ENCODE measurements at regions not wholly inside any gene's neighbourhood (a gene's known extent, or its start where the extent isn't known, plus 50 kb on each side); places are given as distances from the start of the nearest gene placed in this dataset.

- no peak overlapping the region for H3K4me3 ChIP-seq (ENCODE audit: low read length)
- Mint-ChIP-seq H3K4me1 (ENCODE audit: low read depth) (no peaks in the 10 kb centered on the region), H3K4me3 (no peak overlapping the region), H3K27me3 (peaks cover 43% of the 10 kb centered on the region), H3K9me3 (peaks cover 8% of the 10 kb centered on the region), H3K36me3 (ENCODE audit: low read depth) (no peaks in the 10 kb centered on the region), H3K27ac (no peak overlapping the region)
- no peak for TF ChIP-seq CTCF (IDR thresholded peaks at IDR 0.05)
- peaks cover 0 to 16% of the 10 kb centered on the region in 2 experiments for H3K9me3 ChIP-seq (ENCODE audit: control insufficient read depth in 1 of 2, insufficient read depth in 1 of 2, low read length in 2 of 2)
- no peaks in the 10 kb centered on the region for H3K4me1 ChIP-seq (ENCODE audit: insufficient read depth, low read length)
- no peaks in the 10 kb centered on the region for H3K36me3 ChIP-seq (ENCODE audit: insufficient read depth, low read length)
- DNase-seq (no peak), ATAC-seq (ENCODE audit: poor library complexity) (no peak)
- H3K27ac ChIP-seq (ENCODE audit: low read depth in 1 of 2, low read length in 2 of 2), result no peak overlapping the region
- intact Hi-C loops (cut with DNase I, micrococcal nuclease), result no loop called here
- CTCF ChIA-PET, result no interaction called here
- POLR2A ChIA-PET, result no interaction called here
- no peaks in the 10 kb centered on the region for H3K27me3 ChIP-seq (ENCODE audit: control insufficient read depth in 1 of 2, insufficient read depth in 2 of 2, low read length in 2 of 2)
Observed at GRCh38 chr20:39195582-39196021, 233.5 kb downstream of the DHX35 start.

- CTCF ChIA-PET, result no interaction called here
Observed at GRCh38 chr20:39190666-39191570, 228.8 kb downstream of the DHX35 start.

GRCh38 chr20:39188266-39188765 lies 226.2 kb downstream of the DHX35 start:
- ChIA-PET CTCF (no interaction called here), POLR2A (no interaction called here)
- no peaks in the 10 kb centered on the region for H3K36me3 ChIP-seq (ENCODE audit: insufficient read depth, low read length)
- H3K9me3 ChIP-seq (ENCODE audit: control insufficient read depth in 1 of 2, insufficient read depth in 1 of 2, low read length in 2 of 2), result peaks cover 0 to 7% of the 10 kb centered on the region in 2 experiments
- H3K9me3 Mint-ChIP-seq, result peaks cover 3% of the 10 kb centered on the region
- H3K27me3 Mint-ChIP-seq, result peaks cover 38% of the 10 kb centered on the region
- no peaks in the 10 kb centered on the region for H3K4me1 ChIP-seq (ENCODE audit: insufficient read depth, low read length)
- TF ChIP-seq CTCF (IDR thresholded peaks at IDR 0.05), result no peak
- no peak overlapping the region for H3K27ac Mint-ChIP-seq
- no peaks in the 10 kb centered on the region for H3K27me3 ChIP-seq (ENCODE audit: control insufficient read depth in 1 of 2, insufficient read depth in 2 of 2, low read length in 2 of 2)
- no peaks in the 10 kb centered on the region for H3K4me1 Mint-ChIP-seq (ENCODE audit: low read depth)
- no peak overlapping the region for H3K4me3 Mint-ChIP-seq
- DNase-seq, result no peak
- H3K4me3 ChIP-seq (ENCODE audit: low read length), result no peak overlapping the region
- no peak for ATAC-seq (ENCODE audit: poor library complexity)
- H3K27ac ChIP-seq (ENCODE audit: low read depth in 1 of 2, low read length in 2 of 2), result no peak overlapping the region
- intact Hi-C loops (cut with DNase I, micrococcal nuclease), result no loop called here
- no peaks in the 10 kb centered on the region for H3K36me3 Mint-ChIP-seq (ENCODE audit: low read depth)

More at GRCh38 chr20:39190666-39191570, 228.8 kb downstream of the DHX35 start:
- H3K9me3 Mint-ChIP-seq, result no peaks in the 10 kb centered on the region
- H3K4me3 Mint-ChIP-seq, result no peak overlapping the region
- POLR2A ChIA-PET, result no interaction called here
- no peak for TF ChIP-seq CTCF (IDR thresholded peaks at IDR 0.05)
- no peak overlapping the region for H3K27ac Mint-ChIP-seq
- Histone ChIP-seq H3K27ac (ENCODE audit: low read depth in 1 of 2, low read length in 2 of 2) (no peak overlapping the region), H3K4me3 (ENCODE audit: low read length) (no peak overlapping the region), H3K9me3 (ENCODE audit: control insufficient read depth in 1 of 2, insufficient read depth in 1 of 2, low read length in 2 of 2) (peaks cover 0 to 12% of the 10 kb centered on the region in 2 experiments), H3K27me3 (ENCODE audit: control insufficient read depth in 1 of 2, insufficient read depth in 2 of 2, low read length in 2 of 2) (no peaks in the 10 kb centered on the region), H3K4me1 (ENCODE audit: insufficient read depth, low read length) (no peaks in the 10 kb centered on the region), H3K36me3 (ENCODE audit: insufficient read depth, low read length) (no peaks in the 10 kb centered on the region)
- intact Hi-C loops (cut with DNase I, micrococcal nuclease), result no loop called here
- DNase-seq (no peak), ATAC-seq (ENCODE audit: poor library complexity) (no peak)
- H3K4me1 Mint-ChIP-seq (ENCODE audit: low read depth), result no peaks in the 10 kb centered on the region
- no peaks in the 10 kb centered on the region for H3K36me3 Mint-ChIP-seq (ENCODE audit: low read depth)
- peaks cover 52% of the 10 kb centered on the region for H3K27me3 Mint-ChIP-seq
